A673 (cell line): ENCODE measurements at regions not wholly inside any gene's neighbourhood (a gene's known extent, or its start where the extent isn't known, plus 50 kb on each side); places are given as distances from the start of the nearest gene placed in this dataset.

Experiments used
- BruUV-seq: library from RNA; stranded (reverse); fragments of 400-500 nt; replicated peaks from 2 replicates; lab custom pipeline; 2021; lab: Mats Ljungman, UMichigan
- CTCF ChIA-PET: fragments of 300-600 bp; sonication (Branson Sonifier 250); formaldehyde crosslinking; loops from one replicate; lab custom pipeline; 2022; ENCODE audit warnings: antibody characterized with exemption; lab: Charles Lee
- POLR2A ChIA-PET: fragments of 300-600 bp; sonication (Branson Sonifier 250); formaldehyde crosslinking; loops from one replicate; lab custom pipeline; 2022; ENCODE audit warnings: antibody characterized with exemption; ENCODE audit not compliant: low non-redundant PET; lab: Charles Lee
- DNase-seq: peaks from one replicate; pipeline ENCODE4 v3.0.0-alpha.2; 2015; ENCODE audit warnings: low spot score
- H3K27ac ChIP-seq: fragments of 200-600 bp; sonication (generic); 2 replicates; pipeline ENCODE4 v1.5.1; 2016; ENCODE audit warnings: mixed run types, low read depth, mild to moderate bottlenecking, mixed read lengths, antibody characterized with exemption, low read length; ENCODE audit not compliant: poor library complexity, severe bottlenecking
- H3K27me3 ChIP-seq: fragments of 200-600 bp; sonication (generic); replicated peaks from 2 replicates; pipeline ENCODE4 v1.6.1; 2017; ENCODE audit warnings: mixed run types, low read depth, mild to moderate bottlenecking, mixed read lengths, antibody characterized with exemption, low read length; ENCODE audit not compliant: insufficient read depth, poor library complexity
- H3K36me3 ChIP-seq: fragments of 200-600 bp; sonication (generic); 2 replicates; pipeline ENCODE4 v1.6.1; 2016; ENCODE audit warnings: mixed run types, mild to moderate bottlenecking, mixed read lengths, antibody characterized with exemption, low read length; ENCODE audit not compliant: insufficient read depth, poor library complexity, severe bottlenecking
- H3K4me1 ChIP-seq: fragments of 200-600 bp; sonication (generic); 2 replicates; pipeline ENCODE4 v1.6.1; 2017; ENCODE audit warnings: mixed run types, mild to moderate bottlenecking, mixed read lengths, antibody characterized with exemption, low read length; ENCODE audit not compliant: insufficient read depth, poor library complexity, severe bottlenecking
- H3K4me3 ChIP-seq: fragments of 200-600 bp; sonication (generic); 2 replicates; pipeline ENCODE4 v1.5.1; 2016; ENCODE audit warnings: low read depth, mixed run types, mild to moderate bottlenecking, mixed read lengths, low read length; ENCODE audit not compliant: poor library complexity, severe bottlenecking
- H3K9me3 ChIP-seq: fragments of 200-600 bp; sonication (generic); 2 replicates; pipeline ENCODE4 v1.6.1; 2016; ENCODE audit warnings: mixed run types, low read depth, mild to moderate bottlenecking, mixed read lengths, antibody characterized with exemption, low read length; ENCODE audit not compliant: poor library complexity, severe bottlenecking
- CTCF ChIP-seq: fragments of 300-800, 200-600 bp; sonication (generic); conservative IDR thresholded peaks from 2 replicates; pipeline ENCODE4 v1.5.1; 2017; ENCODE audit warnings: low read depth, mild to moderate bottlenecking, antibody characterized with exemption, low read length, moderate library complexity, mixed read lengths
- EZH2 ChIP-seq: fragments of 200-600 bp; sonication (generic); IDR thresholded peaks from 2 replicates; pipeline ENCODE4 v1.6.1; 2017; ENCODE audit warnings: borderline replicate concordance, low read depth, mild to moderate bottlenecking, mixed read lengths, antibody characterized with exemption, low read length; ENCODE audit not compliant: poor library complexity, severe bottlenecking
- intact Hi-C: fragments of 100-400 bp; cut with micrococcal nuclease; formaldehyde crosslinking; loops from one replicate; pipeline ENCODE4 v1.10.0; 2022; ENCODE audit not compliant: unreplicated experiment

GRCh38 chr14:95391331-95391730 lies 71.6 kb upstream of the CLMN start:
- no TSS peak for BruUV-seq
- Histone ChIP-seq H3K4me1 (no peaks in the 10 kb centered on the region), H3K4me3 (no peak overlapping the region), H3K9me3 (no peaks in the 10 kb centered on the region), H3K36me3 (no peaks in the 10 kb centered on the region), H3K27me3 (no peaks in the 10 kb centered on the region), H3K27ac (no peak overlapping the region)
- no peak for DNase-seq
- ChIA-PET CTCF (no interaction called here), POLR2A (no interaction called here)
- intact Hi-C loops, result no loop called here
- TF ChIP-seq CTCF, result no peak
- TF ChIP-seq EZH2, result no peak

GRCh38 chr14:95389471-95390011 lies 69.8 kb upstream of the CLMN start:
- H3K4me1 ChIP-seq, result no peaks in the 10 kb centered on the region
- H3K4me3 ChIP-seq, result no peak overlapping the region
- no TSS peak for BruUV-seq
- intact Hi-C loops, result no loop called here
- no peaks in the 10 kb centered on the region for H3K27me3 ChIP-seq
- H3K27ac ChIP-seq, result no peak overlapping the region
- ChIA-PET CTCF (no interaction called here), POLR2A (interaction anchor here (0.6 kb wide), 1 partner anchor 52 kb away, joined by 3 read pairs; no protein-coding TSS in a partner anchor)
- TF ChIP-seq CTCF (no peak), EZH2 (no peak)
- no peaks in the 10 kb centered on the region for H3K9me3 ChIP-seq
- H3K36me3 ChIP-seq, result no peaks in the 10 kb centered on the region
- DNase-seq, result no peak

GRCh38 chr14:95388699-95389098 lies 69.0 kb upstream of the CLMN start:
- BruUV-seq, result no TSS peak
- CTCF ChIA-PET, result no interaction called here
- intact Hi-C loops, result no loop called here
- Histone ChIP-seq H3K4me1 (no peaks in the 10 kb centered on the region), H3K27ac (no peak overlapping the region), H3K9me3 (no peaks in the 10 kb centered on the region), H3K4me3 (no peak overlapping the region), H3K36me3 (no peaks in the 10 kb centered on the region), H3K27me3 (no peaks in the 10 kb centered on the region)
- no peak for DNase-seq
- POLR2A ChIA-PET, result no interaction called here
- TF ChIP-seq CTCF (no peak), EZH2 (no peak)
